GM12865 (cell line): ENCODE measurements at regions not wholly inside any gene's neighbourhood (a gene's known extent, or its start where the extent isn't known, plus 50 kb on each side); places are given as distances from the start of the nearest gene placed in this dataset.

Experiments used
- DNase-seq: peaks from one replicate; pipeline ENCODE4 v3.0.0; 2010; ENCODE audit warnings: low read depth
- H3K4me3 ChIP-seq: 2 replicates; pipeline ENCODE4 v1.5.1; 2011; ENCODE audit warnings: mild to moderate bottlenecking, low read depth, low read length, control low read depth
- CTCF ChIP-seq: IDR thresholded peaks from 2 replicates; pipeline ENCODE4 v1.5.1; 2011; ENCODE audit warnings: low read length, control low read depth, low read depth, inconsistent platforms; ENCODE audit not compliant: insufficient read depth; ENCODE audit errors: missing control alignments

DNA sequence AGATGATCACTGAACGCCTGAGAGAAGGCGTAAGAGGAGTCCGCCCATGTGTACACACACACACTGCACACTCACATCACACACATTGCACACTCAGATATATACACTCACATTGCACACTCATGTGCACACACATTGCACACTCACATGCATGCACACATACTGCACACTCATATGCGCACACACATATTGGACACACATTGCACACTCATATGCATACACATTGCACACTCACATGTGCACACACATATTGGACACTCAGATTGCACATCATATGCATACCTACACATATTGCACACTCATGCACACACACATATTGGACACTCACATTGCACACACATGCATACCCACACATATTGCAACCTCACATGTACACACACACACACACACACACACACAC is 163.2 kb downstream of the WSCD1 start:
- TF ChIP-seq CTCF: no peak
- no peak overlapping the region for H3K4me3 ChIP-seq
- DNase-seq: no peak

- no peak overlapping the region for H3K4me3 ChIP-seq
- no peak for DNase-seq
- no peak for TF ChIP-seq CTCF
Measured at GRCh38 chr17:6232732-6233101, 162.5 kb downstream of the WSCD1 start.

DNA sequence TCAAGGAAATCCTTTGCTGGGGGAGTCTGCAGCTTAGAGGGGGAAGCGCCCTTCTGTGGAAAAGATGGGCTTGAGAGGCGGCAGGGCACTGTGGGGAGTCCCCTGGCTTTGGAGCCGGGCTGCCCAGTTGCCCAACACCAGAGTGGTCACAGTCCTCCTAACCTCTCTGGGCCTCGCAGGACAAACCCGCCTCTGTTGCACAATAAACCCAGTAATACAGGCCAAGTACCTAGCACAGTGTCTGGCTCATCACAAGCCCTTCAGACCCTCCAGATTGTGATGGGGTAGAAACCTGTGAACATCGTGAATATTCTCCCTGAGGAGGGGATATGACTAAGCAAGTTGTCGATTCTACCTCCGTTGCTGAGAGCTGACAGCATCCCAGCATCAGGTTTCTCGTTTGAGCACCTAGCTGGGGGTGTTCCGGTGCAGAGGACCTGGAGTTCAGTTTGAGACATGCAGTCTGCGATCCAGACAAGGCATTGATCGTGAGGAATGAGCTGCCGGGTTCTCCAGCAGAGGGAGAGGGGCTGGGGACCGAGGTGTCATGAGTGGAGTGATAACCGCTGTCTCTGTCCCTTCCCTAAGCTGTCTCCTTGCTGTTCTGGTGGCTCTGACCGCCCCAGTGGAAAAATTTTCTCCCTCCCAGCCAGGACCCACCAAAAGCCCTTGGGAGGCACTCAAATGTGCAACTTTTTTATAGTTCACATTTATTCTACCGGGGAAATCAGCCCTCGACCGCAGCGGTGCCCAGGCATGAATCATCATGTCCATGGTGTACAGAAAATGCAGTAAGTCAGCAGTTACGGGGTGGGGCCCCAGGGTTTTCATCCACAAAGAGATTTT is 161.9 kb downstream of the WSCD1 start:
- TF ChIP-seq CTCF: no peak
- no peak for DNase-seq
- H3K4me3 ChIP-seq: no peak overlapping the region

DNA sequence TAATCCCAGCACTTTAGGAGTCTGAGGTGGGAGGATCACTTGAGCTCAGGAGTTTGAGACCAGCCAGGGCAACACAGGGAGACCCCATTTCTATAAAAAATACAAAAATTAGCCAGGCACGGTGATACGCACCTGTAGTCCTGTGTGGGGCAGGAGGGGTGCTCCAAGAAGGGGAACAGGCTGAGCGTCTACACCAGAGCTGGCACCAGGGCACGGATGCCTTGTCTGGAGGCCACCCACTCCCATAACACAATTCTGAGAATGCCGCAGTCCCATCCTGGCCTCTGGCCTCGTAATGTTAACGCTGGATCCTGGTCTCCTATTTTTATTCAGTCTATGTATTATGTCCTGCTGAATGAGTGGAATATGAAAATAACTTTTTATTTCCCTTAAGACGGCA is 161.3 kb downstream of the WSCD1 start:
- H3K4me3 ChIP-seq: no peak overlapping the region
- DNase-seq: no peak
- no peak for TF ChIP-seq CTCF

DNA sequence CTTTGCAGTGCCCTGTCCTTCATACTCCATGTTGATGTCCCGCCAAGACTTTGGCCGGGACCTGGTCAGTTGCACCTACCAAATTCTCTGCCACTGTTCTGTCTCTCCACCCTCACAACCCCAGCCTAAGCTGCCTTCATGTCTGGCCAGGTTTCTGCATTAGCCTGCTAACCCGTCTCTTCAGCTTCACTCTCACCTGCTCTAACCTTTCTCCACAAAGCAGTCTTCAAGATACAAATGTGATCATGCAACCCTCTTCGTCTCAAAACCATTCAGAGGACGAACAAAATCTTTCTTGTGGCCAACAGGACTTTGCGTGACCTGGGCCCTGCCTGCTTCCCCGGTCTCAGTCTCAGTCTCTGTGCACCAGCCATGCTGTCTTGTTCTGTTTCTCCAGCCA is 148.2 kb downstream of the WSCD1 start:
- no peak for DNase-seq
- H3K4me3 ChIP-seq: no peak overlapping the region
- TF ChIP-seq CTCF: no peak

- H3K4me3 ChIP-seq: no peak overlapping the region
- no peak for TF ChIP-seq CTCF
- DNase-seq: no peak
Measured at GRCh38 chr17:6215071-6216035, 145.2 kb downstream of the WSCD1 start.
